BE2C (cell line): ENCODE measurements at regions not wholly inside any gene's neighbourhood (a gene's known extent, or its start where the extent isn't known, plus 50 kb on each side); places are given as distances from the start of the nearest gene placed in this dataset.

Experiments
- DNase-seq: peaks from one replicate; pipeline ENCODE4 v3.0.0-alpha.2; 2020
- H3K27me3 ChIP-seq: fragments of 250-450 bp; sonication (Bioruptor Pico); 2 replicates; pipeline ENCODE4 v1.5.1; 2020; ENCODE audit warnings: mild to moderate bottlenecking
- H3K36me3 ChIP-seq: fragments of 250-450 bp; sonication (Bioruptor Pico); 2 replicates; pipeline ENCODE4 v1.5.1; 2020; ENCODE audit warnings: mild to moderate bottlenecking
- H3K4me1 ChIP-seq: fragments of 250-450 bp; sonication (Bioruptor Pico); 2 replicates; pipeline ENCODE4 v1.5.1; 2020
- H3K4me3 ChIP-seq: 2 replicates; pipeline ENCODE4 v1.5.1; 2011; ENCODE audit warnings: low read depth, low read length
- H3K9me3 ChIP-seq: fragments of 250-450 bp; sonication (Bioruptor Pico); 2 replicates; pipeline ENCODE4 v1.5.1; 2020
- CTCF ChIP-seq: IDR thresholded peaks from 2 replicates; pipeline ENCODE4 v1.5.1; 2012; ENCODE audit warnings: mild to moderate bottlenecking, low read depth, low read length

- peaks cover 22% of the 10 kb centered on the region for H3K27me3 ChIP-seq
- H3K36me3 ChIP-seq, result no peaks in the 10 kb centered on the region
- no peak overlapping the region for H3K4me3 ChIP-seq
- H3K4me1 ChIP-seq, result no peaks in the 10 kb centered on the region
- no peak for DNase-seq
- TF ChIP-seq CTCF, result peak; percentile 21
- no peaks in the 10 kb centered on the region for H3K9me3 ChIP-seq
Measured at GRCh38 chr20:4581838-4582237, 104.4 kb upstream of the PRNP start.

- TF ChIP-seq CTCF, result no peak
- H3K4me1 ChIP-seq, result no peaks in the 10 kb centered on the region
Measured at GRCh38 chr20:4578375-4578774, 107.9 kb upstream of the PRNP start.

GRCh38 chr20:4574356-4574690 is 111.9 kb upstream of the PRNP start:
- no peaks in the 10 kb centered on the region for H3K36me3 ChIP-seq
- H3K9me3 ChIP-seq, result no peaks in the 10 kb centered on the region
- no peak for TF ChIP-seq CTCF
- peaks cover 23% of the 10 kb centered on the region for H3K27me3 ChIP-seq
- no peak overlapping the region for H3K4me3 ChIP-seq
- no peaks in the 10 kb centered on the region for H3K4me1 ChIP-seq
- no peak for DNase-seq

More at GRCh38 chr20:4578375-4578774, 107.9 kb upstream of the PRNP start:
- no peak overlapping the region for H3K4me3 ChIP-seq
- H3K9me3 ChIP-seq, result no peaks in the 10 kb centered on the region
- no peaks in the 10 kb centered on the region for H3K36me3 ChIP-seq
- no peak for DNase-seq
- H3K27me3 ChIP-seq, result peaks cover 28% of the 10 kb centered on the region

- Histone ChIP-seq H3K4me3 (no peak overlapping the region), H3K27me3 (peaks cover 21% of the 10 kb centered on the region), H3K36me3 (no peaks in the 10 kb centered on the region), H3K9me3 (no peaks in the 10 kb centered on the region), H3K4me1 (no peaks in the 10 kb centered on the region)
- DNase-seq, result no peak
- TF ChIP-seq CTCF, result no peak
Measured at GRCh38 chr20:4573564-4574355, 112.5 kb upstream of the PRNP start.

GRCh38 chr20:4571759-4572531 is 114.3 kb upstream of the PRNP start:
- no peaks in the 10 kb centered on the region for H3K36me3 ChIP-seq
- peaks cover 8% of the 10 kb centered on the region; the same call in 1 of the 2 replicates for H3K27me3 ChIP-seq
- DNase-seq, result no peak
- H3K4me3 ChIP-seq, result no peak overlapping the region
- H3K9me3 ChIP-seq, result no peaks in the 10 kb centered on the region
- H3K4me1 ChIP-seq, result no peaks in the 10 kb centered on the region
- no peak for TF ChIP-seq CTCF

- H3K27me3 ChIP-seq, result no peaks in the 10 kb centered on the region
- H3K4me1 ChIP-seq, result no peaks in the 10 kb centered on the region
- DNase-seq, result no peak
- no peak for TF ChIP-seq CTCF
- no peak overlapping the region for H3K4me3 ChIP-seq
- H3K36me3 ChIP-seq, result no peaks in the 10 kb centered on the region
- H3K9me3 ChIP-seq, result no peaks in the 10 kb centered on the region
Measured at GRCh38 chr20:4569865-4570264, 116.4 kb upstream of the PRNP start.
